HUES48 (cell line): ENCODE measurements at regions not wholly inside any gene's neighbourhood (a gene's known extent, or its start where the extent isn't known, plus 50 kb on each side); places are given as distances from the start of the nearest gene placed in this dataset.

ENCODE experiments used
- H3K27ac ChIP-seq: one replicate; pipeline ENCODE4 v1.7.0; 2013; ENCODE audit warnings: low read depth, low read length, inconsistent platforms
- H3K27me3 ChIP-seq: 2 replicates; pipeline ENCODE4 v1.6.1; 2013; ENCODE audit warnings: mild to moderate bottlenecking, low read length; ENCODE audit not compliant: control insufficient read depth, insufficient read depth
- H3K36me3 ChIP-seq: 2 replicates; pipeline ENCODE4 v1.6.1; 2013; ENCODE audit warnings: low read length; ENCODE audit not compliant: control insufficient read depth, insufficient read depth
- H3K4me1 ChIP-seq: 2 replicates; pipeline ENCODE4 v1.6.1; 2013; ENCODE audit warnings: mild to moderate bottlenecking, low read length; ENCODE audit not compliant: control insufficient read depth, insufficient read depth
- H3K4me3 ChIP-seq: 2 replicates; pipeline ENCODE4 v1.5.1; 2013; ENCODE audit warnings: mild to moderate bottlenecking, low read depth, low read length
- H3K9ac ChIP-seq: 2 replicates; pipeline ENCODE4 v1.6.1; 2013; ENCODE audit warnings: mild to moderate bottlenecking, low read depth, low read length, moderate library complexity
- H3K9me3 ChIP-seq: 2 replicates; pipeline ENCODE4 v1.6.1; 2013; ENCODE audit warnings: low read length; ENCODE audit not compliant: control insufficient read depth, insufficient read depth

DNA sequence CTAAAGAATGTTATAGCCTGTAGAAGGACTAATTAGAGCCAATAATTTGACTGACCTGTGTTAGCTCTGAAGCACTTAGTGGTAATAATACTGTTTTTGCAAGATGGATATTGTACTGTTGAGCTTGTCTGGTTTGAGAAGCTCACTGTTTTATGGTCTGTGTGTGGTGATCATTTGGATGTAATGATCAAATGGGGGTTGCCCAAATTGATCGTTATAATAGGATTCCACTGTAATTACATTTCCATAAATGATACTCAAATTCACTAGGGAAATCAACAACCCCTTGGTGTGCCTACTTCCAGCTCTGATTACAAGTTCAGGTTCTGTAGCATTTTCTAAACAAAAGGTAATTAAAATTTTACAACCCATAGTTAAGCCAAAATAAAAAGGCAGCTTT, 971.4 kb downstream of the TTLL7 start:
- Histone ChIP-seq H3K27ac (no peak overlapping the region), H3K4me1 (peaks cover 6% of the 10 kb centered on the region; the same call in 1 of the 2 replicates), H3K9me3 (peaks cover 8% of the 10 kb centered on the region), H3K9ac (no peak overlapping the region), H3K36me3 (no peaks in the 10 kb centered on the region), H3K27me3 (no peaks in the 10 kb centered on the region), H3K4me3 (no peak overlapping the region)

DNA sequence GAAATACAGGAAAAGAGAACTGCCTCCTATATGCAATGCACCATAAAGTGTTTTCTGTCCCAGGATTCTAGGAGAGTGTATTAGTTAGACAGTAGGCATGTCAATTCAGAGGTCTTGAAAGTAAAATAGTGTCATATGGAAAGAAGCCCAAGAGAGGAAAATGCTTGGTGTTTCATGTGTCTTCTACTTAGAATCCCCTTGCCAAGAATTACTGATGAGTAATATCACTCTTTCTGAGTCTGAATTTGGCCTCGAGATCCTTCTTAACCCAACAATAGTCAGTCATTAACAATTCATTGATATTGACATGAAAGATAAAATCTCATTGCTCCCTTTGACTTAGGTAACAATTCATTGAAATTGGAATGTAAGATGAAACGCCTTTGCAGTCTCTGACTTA, 972.2 kb downstream of the TTLL7 start:
- H3K4me3 ChIP-seq: no peak overlapping the region
- no peak overlapping the region for H3K27ac ChIP-seq
- H3K9ac ChIP-seq: no peak overlapping the region
- H3K36me3 ChIP-seq: no peaks in the 10 kb centered on the region
- peaks cover 6% of the 10 kb centered on the region; the same call in 1 of the 2 replicates for H3K4me1 ChIP-seq
- H3K9me3 ChIP-seq: peaks cover 8% of the 10 kb centered on the region
- no peaks in the 10 kb centered on the region for H3K27me3 ChIP-seq

DNA sequence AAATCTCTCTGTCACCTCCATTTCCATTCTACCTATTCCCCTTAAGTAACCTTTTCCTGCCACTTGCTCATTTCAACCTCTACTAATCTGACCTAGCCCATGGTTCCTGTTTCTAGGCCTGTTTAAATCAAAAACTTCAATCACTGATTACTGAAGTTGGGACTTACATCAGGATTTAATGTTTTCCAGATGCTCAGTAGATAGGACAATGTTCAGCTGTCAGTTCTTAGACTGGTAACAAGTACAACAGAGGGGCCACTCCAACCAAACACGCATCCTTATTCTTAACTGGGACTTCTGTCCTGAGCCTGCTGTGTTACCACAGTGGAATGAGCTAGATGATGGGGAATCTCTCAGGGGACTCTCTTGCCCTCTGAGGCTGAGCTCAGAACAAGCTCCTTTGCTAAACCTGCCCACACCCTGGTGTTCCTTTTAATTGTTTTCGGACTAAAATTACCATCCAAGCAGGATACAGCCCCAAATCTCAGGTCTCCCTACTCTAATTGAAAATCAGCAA, 974.6 kb downstream of the TTLL7 start:
- no peaks in the 10 kb centered on the region for H3K9me3 ChIP-seq
- H3K9ac ChIP-seq: no peak overlapping the region
- no peak overlapping the region for H3K4me3 ChIP-seq
- peaks cover 6% of the 10 kb centered on the region; the same call in 1 of the 2 replicates for H3K4me1 ChIP-seq
- H3K27ac ChIP-seq: no peak overlapping the region
- H3K36me3 ChIP-seq: no peaks in the 10 kb centered on the region
- H3K27me3 ChIP-seq: no peaks in the 10 kb centered on the region

DNA sequence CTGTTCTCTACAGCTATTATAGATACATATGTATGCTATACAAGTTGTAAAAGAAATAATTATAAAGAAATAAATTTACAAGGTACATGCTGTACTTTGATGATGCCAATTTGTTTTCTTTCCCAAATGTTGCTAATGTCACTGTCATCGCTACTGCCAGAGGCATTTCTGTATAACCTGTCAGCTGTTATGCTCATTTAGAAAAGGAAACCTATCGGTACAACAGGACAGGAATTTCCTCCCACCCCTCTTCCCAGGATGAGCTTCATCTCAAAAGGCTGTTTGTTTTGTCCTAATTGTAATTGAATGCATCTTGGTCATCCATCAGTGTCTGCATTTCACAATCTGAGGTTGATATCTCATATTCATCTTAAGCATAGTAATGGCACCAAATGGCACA, 975.7 kb downstream of the TTLL7 start:
- H3K9me3 ChIP-seq: no peaks in the 10 kb centered on the region
- H3K9ac ChIP-seq: no peak overlapping the region
- no peak overlapping the region for H3K4me3 ChIP-seq
- no peaks in the 10 kb centered on the region for H3K27me3 ChIP-seq
- H3K36me3 ChIP-seq: no peaks in the 10 kb centered on the region
- H3K4me1 ChIP-seq: peaks cover 6% of the 10 kb centered on the region; the same call in 1 of the 2 replicates
- H3K27ac ChIP-seq: no peak overlapping the region

GRCh38 chr1:83022206-83022605, 976.7 kb downstream of the TTLL7 start:
- H3K27me3 ChIP-seq: no peaks in the 10 kb centered on the region
- H3K4me3 ChIP-seq: no peak overlapping the region
- peaks cover 5% of the 10 kb centered on the region; the same call in 1 of the 2 replicates for H3K4me1 ChIP-seq
- H3K36me3 ChIP-seq: no peaks in the 10 kb centered on the region
- H3K9ac ChIP-seq: no peak overlapping the region
- no peak overlapping the region for H3K27ac ChIP-seq
- no peaks in the 10 kb centered on the region for H3K9me3 ChIP-seq

DNA sequence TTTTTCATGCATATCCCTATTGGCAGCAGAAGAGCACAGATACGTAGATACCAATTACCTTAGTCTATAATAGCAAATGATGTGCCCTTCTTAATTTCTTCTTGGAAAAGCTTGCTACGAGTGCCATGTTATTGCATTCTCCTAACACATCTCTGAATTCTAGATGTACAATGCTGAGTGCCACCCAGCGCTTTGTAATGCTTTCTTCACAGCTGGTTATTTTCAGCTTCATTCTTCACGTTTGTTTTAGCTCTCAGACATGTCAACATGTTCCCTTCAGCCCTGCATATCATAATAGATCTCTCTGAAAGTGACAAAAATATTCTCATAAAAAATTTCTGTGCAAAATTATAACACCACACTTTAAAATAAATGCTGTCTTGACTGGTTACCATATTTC, 981.2 kb downstream of the TTLL7 start:
- no peak overlapping the region for H3K4me3 ChIP-seq
- no peaks in the 10 kb centered on the region for H3K27me3 ChIP-seq
- H3K9me3 ChIP-seq: no peaks in the 10 kb centered on the region
- H3K9ac ChIP-seq: no peak overlapping the region
- H3K4me1 ChIP-seq: no peaks in the 10 kb centered on the region
- no peak overlapping the region for H3K27ac ChIP-seq
- H3K36me3 ChIP-seq: no peaks in the 10 kb centered on the region

DNA sequence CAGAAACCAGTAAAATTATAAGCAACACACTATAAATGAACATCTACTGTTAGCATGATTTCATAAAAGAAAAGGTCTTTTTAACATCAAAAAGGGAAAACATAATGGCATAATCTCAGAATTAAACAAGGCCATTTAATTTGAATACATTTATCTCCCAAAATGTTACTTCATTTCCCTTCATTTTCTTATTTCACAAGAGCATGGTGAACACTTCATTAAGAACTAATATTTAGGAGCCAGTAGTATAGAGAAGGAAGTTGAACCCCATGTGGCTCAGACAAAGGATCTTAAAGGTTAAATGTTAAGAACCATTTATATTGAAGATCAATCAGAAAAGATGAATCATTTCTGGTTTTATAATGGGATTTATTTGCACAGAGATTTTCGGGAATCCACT, 981.7 kb downstream of the TTLL7 start:
- H3K27me3 ChIP-seq: no peaks in the 10 kb centered on the region
- H3K4me1 ChIP-seq: no peaks in the 10 kb centered on the region
- H3K9ac ChIP-seq: no peak overlapping the region
- no peak overlapping the region for H3K27ac ChIP-seq
- H3K36me3 ChIP-seq: no peaks in the 10 kb centered on the region
- H3K9me3 ChIP-seq: no peaks in the 10 kb centered on the region
- H3K4me3 ChIP-seq: no peak overlapping the region

- Histone ChIP-seq H3K9me3 (no peaks in the 10 kb centered on the region), H3K27ac (no peak overlapping the region), H3K36me3 (no peaks in the 10 kb centered on the region), H3K9ac (no peak overlapping the region), H3K4me3 (no peak overlapping the region), H3K4me1 (no peaks in the 10 kb centered on the region), H3K27me3 (no peaks in the 10 kb centered on the region)
Observed at GRCh38 chr1:83016354-83016849, 982.5 kb downstream of the TTLL7 start.

DNA sequence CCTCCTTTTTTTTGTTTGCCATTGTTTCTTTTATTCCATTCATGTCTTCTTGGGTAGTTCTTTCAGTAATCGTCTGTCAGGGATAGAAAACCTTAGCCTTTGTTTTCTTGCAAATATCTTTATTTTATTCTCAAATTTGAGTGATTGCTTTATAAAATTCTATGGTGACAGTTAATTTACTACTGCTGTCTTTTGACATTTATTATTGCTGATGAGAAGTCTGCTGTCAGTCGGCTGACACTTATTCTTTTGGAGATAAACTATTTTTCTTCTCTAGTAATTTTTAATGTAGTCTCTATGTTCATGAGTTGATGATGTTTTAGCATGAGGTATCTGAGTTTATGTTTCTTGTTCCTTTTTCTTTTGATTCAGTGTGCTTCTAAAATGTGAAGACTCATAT, 983.8 kb downstream of the TTLL7 start:
- Histone ChIP-seq H3K9ac (no peak overlapping the region), H3K9me3 (no peaks in the 10 kb centered on the region), H3K4me3 (no peak overlapping the region), H3K27me3 (no peaks in the 10 kb centered on the region), H3K27ac (no peak overlapping the region), H3K36me3 (no peaks in the 10 kb centered on the region), H3K4me1 (peaks cover 4% of the 10 kb centered on the region; the same call in 1 of the 2 replicates)

GRCh38 chr1:83012950-83013349, 986.0 kb downstream of the TTLL7 start:
- H3K9me3 ChIP-seq: no peaks in the 10 kb centered on the region
- H3K4me1 ChIP-seq: peaks cover 4% of the 10 kb centered on the region; the same call in 1 of the 2 replicates
- H3K4me3 ChIP-seq: no peak overlapping the region
- H3K9ac ChIP-seq: no peak overlapping the region
- H3K27me3 ChIP-seq: no peaks in the 10 kb centered on the region
- no peak overlapping the region for H3K27ac ChIP-seq
- no peaks in the 10 kb centered on the region for H3K36me3 ChIP-seq

- Histone ChIP-seq H3K36me3 (no peaks in the 10 kb centered on the region), H3K27ac (no peak overlapping the region), H3K27me3 (no peaks in the 10 kb centered on the region), H3K9ac (no peak overlapping the region), H3K4me1 (peaks cover 4% of the 10 kb centered on the region; the same call in 1 of the 2 replicates), H3K9me3 (no peaks in the 10 kb centered on the region), H3K4me3 (no peak overlapping the region)
Observed at GRCh38 chr1:83011265-83011664, 987.7 kb downstream of the TTLL7 start.
